IMR-90 (cell line): ENCODE measurements at regions not wholly inside any gene's neighbourhood (a gene's known extent, or its start where the extent isn't known, plus 50 kb on each side); places are given as distances from the start of the nearest gene placed in this dataset.

ENCODE experiments used
- ATAC-seq: fragments of 200-7000 bp; cut with Tn5 transposase; 2 replicates; pipeline ENCODE4 v1.9.1; 2020; ENCODE audit warnings: low read depth, mild to moderate bottlenecking, moderate library complexity
- BruUV-seq: library from RNA; stranded (reverse); fragments of 400-500 nt; replicated peaks from 2 replicates; lab custom pipeline; 2021; lab: Mats Ljungman, UMichigan
- CTCF ChIA-PET: fragments of 300-600 bp; formaldehyde crosslinking; extraction: SDS; loops from one replicate; lab custom pipeline; 2021; ENCODE audit warnings: antibody characterized with exemption; lab: Yijun Ruan, JAX
- POLR2A ChIA-PET: fragments of 300-600 bp; sonication (Branson Sonifier 250); formaldehyde crosslinking; loops from one replicate; lab custom pipeline; 2022; ENCODE audit warnings: antibody characterized with exemption; ENCODE audit not compliant: unreplicated experiment; lab: Charles Lee
- DNase-seq: peaks from one replicate; pipeline ENCODE4 v3.0.0; 2013
- H2AFZ ChIP-seq: replicated peaks from 2 replicates; pipeline ENCODE3; 2013; ENCODE audit warnings: low read length, mild to moderate bottlenecking; ENCODE audit not compliant: poor library complexity
- H2AK5ac ChIP-seq: 2 replicates; pipeline ENCODE4 v1.6.1; 2013; ENCODE audit warnings: low read depth, low read length, inconsistent platforms
- H2AK9ac ChIP-seq: replicated peaks from 2 replicates; pipeline ENCODE3; 2013; ENCODE audit warnings: mild to moderate bottlenecking, low read depth, low read length, moderate library complexity; ENCODE audit not compliant: poor library complexity
- H2BK120ac ChIP-seq: 2 replicates; pipeline ENCODE4 v1.6.1; 2013; ENCODE audit warnings: low read depth, low read length, inconsistent platforms
- H2BK15ac ChIP-seq: 3 replicates; pipeline ENCODE4 v1.6.1; 2013; ENCODE audit warnings: low read depth, low read length, inconsistent platforms
- H2BK20ac ChIP-seq: 2 replicates; pipeline ENCODE4 v1.6.1; 2013; ENCODE audit warnings: low read depth, mild to moderate bottlenecking, inconsistent platforms, low read length, moderate library complexity
- H2BK5ac ChIP-seq: 2 replicates; pipeline ENCODE4 v1.6.1; 2013; ENCODE audit warnings: mild to moderate bottlenecking, low read depth, low read length, inconsistent platforms; ENCODE audit not compliant: poor library complexity, severe bottlenecking
- H3K14ac ChIP-seq: replicated peaks from 2 replicates; pipeline ENCODE4 v1.6.1; 2013; ENCODE audit warnings: low read depth, low read length, inconsistent platforms
- H3K18ac ChIP-seq: 2 replicates; pipeline ENCODE4 v1.6.1; 2013; ENCODE audit warnings: low read depth, low read length, control low read depth
- H3K23ac ChIP-seq: 2 replicates; pipeline ENCODE4 v1.6.1; 2013; ENCODE audit warnings: low read depth, low read length, inconsistent platforms
- H3K27ac ChIP-seq: 2 replicates; pipeline ENCODE4 v1.5.1; 2013; ENCODE audit warnings: mild to moderate bottlenecking, control low read depth, low read length; ENCODE audit not compliant: insufficient read depth
- H3K27me3 ChIP-seq: 2 replicates; pipeline ENCODE4 v1.6.1; 2013; ENCODE audit warnings: low read length; ENCODE audit not compliant: control insufficient read depth, insufficient read depth
- H3K36me3 ChIP-seq: 2 replicates; pipeline ENCODE4 v1.6.1; 2013; ENCODE audit warnings: low read length, mixed read lengths; ENCODE audit not compliant: control insufficient read depth, insufficient read depth
- H3K4ac ChIP-seq: 2 replicates; pipeline ENCODE4 v1.6.1; 2013; ENCODE audit warnings: low read depth, low read length, inconsistent platforms
- H3K4me1 ChIP-seq: 2 replicates; pipeline ENCODE4 v1.6.1; 2013; ENCODE audit warnings: low read length, mixed read lengths; ENCODE audit not compliant: control insufficient read depth, insufficient read depth
- H3K4me2 ChIP-seq: 2 replicates; pipeline ENCODE4 v1.6.1; 2013; ENCODE audit warnings: low read depth, mild to moderate bottlenecking, control low read depth, low read length, moderate library complexity
- H3K4me3 ChIP-seq: 2 replicates; pipeline ENCODE4 v1.5.1; 2013; ENCODE audit warnings: low read depth, mild to moderate bottlenecking, control low read depth, low read length, moderate library complexity; ENCODE audit not compliant: insufficient read depth
- H3K56ac ChIP-seq: 2 replicates; pipeline ENCODE4 v1.6.1; 2013; ENCODE audit warnings: low read length, inconsistent platforms; ENCODE audit not compliant: insufficient read depth; ENCODE audit errors: extremely low read depth
- H3K79me1 ChIP-seq, 2 experiments: 2 replicates each; pipeline ENCODE4 v1.6.1; 2013; ENCODE audit warnings: low read length in 2 of 2, inconsistent platforms in 1 of 2, low read depth in 1 of 2
- H3K9ac ChIP-seq: 2 replicates; pipeline ENCODE4 v1.6.1; 2013; ENCODE audit warnings: low read depth, low read length, control low read depth
- H3K9me1 ChIP-seq: 2 replicates; pipeline ENCODE4 v1.6.1; 2013; ENCODE audit warnings: low read length, inconsistent platforms; ENCODE audit not compliant: insufficient read depth
- H3K9me3 ChIP-seq: 2 replicates; pipeline ENCODE4 v1.6.1; 2013; ENCODE audit warnings: low read length; ENCODE audit not compliant: control insufficient read depth, insufficient read depth
- H4K20me1 ChIP-seq: 2 replicates; pipeline ENCODE4 v1.6.1; 2013; ENCODE audit warnings: low read length, inconsistent platforms; ENCODE audit not compliant: insufficient read depth
- H4K5ac ChIP-seq: 2 replicates; pipeline ENCODE4 v1.6.1; 2013; ENCODE audit warnings: mild to moderate bottlenecking, low read depth, low read length, control low read depth
- H4K8ac ChIP-seq, 2 experiments: 2 replicates each; pipeline ENCODE4 v1.6.1; 2013; ENCODE audit warnings: low read depth in 2 of 2, low read length in 2 of 2, control low read depth in 1 of 2, inconsistent platforms in 1 of 2
- H4K91ac ChIP-seq: 2 replicates; pipeline ENCODE4 v1.6.1; 2013; ENCODE audit warnings: low read depth, low read length, inconsistent platforms; ENCODE audit not compliant: insufficient read depth
- BHLHE40 ChIP-seq: fragments of 150-350 bp; IDR thresholded peaks from 2 replicates; pipeline ENCODE4 v1.6.1; 2016; ENCODE audit warnings: mild to moderate bottlenecking, low read depth, low read length
- CEBPB ChIP-seq: IDR thresholded peaks from 2 replicates; pipeline ENCODE4 v1.6.1; 2012; ENCODE audit warnings: low read depth, low read length, improper control_type of control experiment
- CTCF ChIP-seq: conservative IDR thresholded peaks from 2 replicates; pipeline ENCODE4 v1.5.1; 2012; ENCODE audit warnings: mild to moderate bottlenecking, low read depth, low read length, improper control_type of control experiment
- ELK1 ChIP-seq: fragments of 150-350 bp; IDR thresholded peaks from 2 replicates; pipeline ENCODE4 v1.6.1; 2016; ENCODE audit warnings: low read depth, mild to moderate bottlenecking, low read length, moderate library complexity, borderline replicate concordance
- MAFK ChIP-seq: IDR thresholded peaks from 2 replicates; pipeline ENCODE4 v1.6.1; 2012; ENCODE audit warnings: low read depth, low read length, improper control_type of control experiment
- MAZ ChIP-seq: IDR thresholded peaks from 2 replicates; pipeline ENCODE4 v1.6.1; 2012; ENCODE audit warnings: low read depth, mild to moderate bottlenecking, low read length, improper control_type of control experiment, moderate library complexity, borderline replicate concordance
- MXI1 ChIP-seq: IDR thresholded peaks from 2 replicates; pipeline ENCODE4 v1.6.1; 2012; ENCODE audit warnings: low read depth, mild to moderate bottlenecking, low read length, moderate library complexity, borderline replicate concordance
- NFE2L2 ChIP-seq: fragments of 150-350 bp; IDR thresholded peaks from 2 replicates; pipeline ENCODE4 v1.6.1; 2016; ENCODE audit warnings: low read depth, mild to moderate bottlenecking, low read length
- POLR2A ChIP-seq: IDR thresholded peaks from 2 replicates; pipeline ENCODE4 v1.6.1; 2012; ENCODE audit warnings: mild to moderate bottlenecking, low read depth, low read length
- RAD21 ChIP-seq: IDR thresholded peaks from 2 replicates; pipeline ENCODE4 v1.6.1; 2012; ENCODE audit warnings: low read length, improper control_type of control experiment
- RCOR1 ChIP-seq: IDR thresholded peaks from 2 replicates; pipeline ENCODE4 v1.6.1; 2012; ENCODE audit warnings: mild to moderate bottlenecking, low read length, improper control_type of control experiment; ENCODE audit not compliant: insufficient replicate concordance
- RFX5 ChIP-seq: IDR thresholded peaks from 2 replicates; pipeline ENCODE4 v1.8.0; 2012; ENCODE audit warnings: low read depth, mild to moderate bottlenecking, low read length, moderate library complexity
- SMC3 ChIP-seq: fragments of 150-350 bp; IDR thresholded peaks from 2 replicates; pipeline ENCODE4 v1.6.1; 2016; ENCODE audit warnings: low read depth, mild to moderate bottlenecking, antibody characterized with exemption, low read length, moderate library complexity
- WGBS, 2 experiments: methylation state at CpG; one replicate each; pipeline versions ENCODE4 v1.1.5 to v1.1.7; 2013; ENCODE audit warnings: missing lambda C conversion rate in 2 of 2; ENCODE audit not compliant: insufficient read length in 1 of 2; ENCODE audit errors: extremely low coverage in 2 of 2; 5-methylcytosine and 5-hydroxymethylcytosine counted together
- dilution Hi-C: fragments of 300-500 bp; cut with HindIII; formaldehyde crosslinking; loops from one replicate; pipeline ENCODE4 v1.14.3; 2018; ENCODE audit warnings: low sequenced_read_pairs; ENCODE audit not compliant: unreplicated experiment
- in situ Hi-C: fragments of 300-500 bp; cut with MboI; formaldehyde crosslinking; loops from 3 replicates; pipeline ENCODE4 v1.14.3; 2019; ENCODE audit warnings: low sequenced_read_pairs, inconsistent platforms, mixed read lengths
- intact Hi-C: fragments of 100-400 bp; cut with micrococcal nuclease; formaldehyde crosslinking; loops from 2 replicates; pipeline ENCODE4 v1.10.0; 2022

- Histone ChIP-seq H3K56ac (no peak overlapping the region), H3K4me3 (no peak overlapping the region), H3K9me1 (no peaks in the 10 kb centered on the region), H2BK20ac (no peak overlapping the region), H2BK15ac (no peak overlapping the region), H3K79me1 (no peaks in the 10 kb centered on the region), H2AFZ (no peak overlapping the region), H3K27me3 (peaks cover 3% of the 10 kb centered on the region; the same call in 1 of the 2 replicates), H3K36me3 (no peaks in the 10 kb centered on the region), H3K18ac (no peak overlapping the region), H2AK9ac (no peak overlapping the region), H4K8ac (no peak overlapping the region), H3K9me3 (peaks cover 4% of the 10 kb centered on the region), H4K20me1 (no peaks in the 10 kb centered on the region), H3K4me1 (no peaks in the 10 kb centered on the region), H2AK5ac (no peak overlapping the region), H3K4me2 (no peak overlapping the region), H2BK5ac (no peak overlapping the region), H3K14ac (no peak overlapping the region), H2BK120ac (no peak overlapping the region), H3K9ac (no peak overlapping the region), H3K4ac (no peak overlapping the region), H3K23ac (no peak overlapping the region), H4K5ac (no peak overlapping the region), H4K91ac (no peak overlapping the region), H3K27ac (no peak overlapping the region)
- DNase-seq: no peak
- ChIA-PET CTCF (no interaction called here), POLR2A (no interaction called here)
- dilution Hi-C loops: no loop called here
- no peak for ATAC-seq
- BruUV-seq: no TSS peak
- no CpG with 5 or more reads among the region's 3 CpGs for WGBS, 2 experiments
- in situ Hi-C loops: no loop called here
- intact Hi-C loops: no loop called here
- no peak for TF ChIP-seq MXI1
- TF ChIP-seq CEBPB: no peak
- no peak for TF ChIP-seq RAD21
- no peak for TF ChIP-seq MAZ
- TF ChIP-seq ELK1: no peak
- no peak for TF ChIP-seq CTCF
- TF ChIP-seq MAFK: no peak
- TF ChIP-seq NFE2L2: no peak
- TF ChIP-seq SMC3: no peak
- no peak for TF ChIP-seq BHLHE40
- TF ChIP-seq RFX5: no peak
- no peak for TF ChIP-seq POLR2A
- no peak for TF ChIP-seq RCOR1
Observed at GRCh38 chr4:151942971-151943370, 182.2 kb upstream of the GATB start.
